ENCODE measurements at regions not wholly inside any gene's neighbourhood (a gene's known extent, or its start where the extent isn't known, plus 50 kb on each side); places are given as distances from the start of the nearest gene placed in this dataset.
A peak's percentile ranks its signal among the peaks of the same experiment; 100 is the strongest.

- 44 to 86% methylated on average over 2 to 7 of the region's 7 CpGs for WGBS, 2 experiments (ENCODE audit: insufficient coverage in 1 of 2, insufficient read length in 1 of 2)
- DNase-seq: no peak
- Histone ChIP-seq H3K9ac (ENCODE audit: extremely low read depth, low read length, poor library complexity, severe bottlenecking) (no peak overlapping the region), H3K27me3 (ENCODE audit: control insufficient read depth, insufficient read depth, low read length, poor library complexity, severe bottlenecking) (no peaks in the 10 kb centered on the region), H3K9me3 (ENCODE audit: control insufficient read depth, low read length) (no peaks in the 10 kb centered on the region), H3K36me3 (ENCODE audit: control insufficient read depth, insufficient read depth, low read length) (no peaks in the 10 kb centered on the region), H3K4me1 (ENCODE audit: control insufficient read depth, insufficient read depth, low read length) (peaks cover under 1% of the 10 kb centered on the region), H3K4me3 (ENCODE audit: low read length) (no peak overlapping the region), H3K27ac (ENCODE audit: low read depth, low read length) (no peak overlapping the region)
- Mint-ChIP-seq H3K27ac (no peak overlapping the region), H3K9me3 (no peaks in the 10 kb centered on the region), H3K36me3 (ENCODE audit: low read depth) (no peaks in the 10 kb centered on the region), H3K27me3 (ENCODE audit: insufficient read depth) (no peaks in the 10 kb centered on the region), H3K4me1 (peaks cover 3% of the 10 kb centered on the region), H3K4me3 (no peak overlapping the region)
- TF ChIP-seq CTCF (conservative IDR thresholded peaks at IDR 0.05): no peak
Observed at GRCh38 chr2:2523461-2524347, 192.6 kb upstream of the MYT1L start.

DNA sequence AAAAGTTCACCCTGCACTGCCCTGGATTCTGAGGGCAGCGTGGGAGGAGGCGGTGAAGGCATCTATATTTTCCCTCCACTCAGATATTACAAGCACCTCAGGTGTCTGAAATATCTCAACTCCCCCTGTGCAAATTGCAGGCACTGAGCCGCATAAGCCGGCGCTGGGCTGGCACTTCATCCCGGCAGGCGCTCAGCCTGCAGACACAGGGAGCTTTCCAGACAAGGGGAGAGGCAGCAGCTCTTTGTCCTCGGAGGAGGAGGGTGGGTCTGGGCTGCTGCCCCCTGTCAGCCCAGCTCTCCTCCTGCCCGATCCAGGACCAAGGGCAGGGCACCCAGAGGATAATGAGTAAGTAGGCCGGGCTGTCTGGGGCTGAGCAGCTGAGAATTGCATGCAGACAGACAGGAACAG lies 189.3 kb upstream of the MYT1L start:
- H3K27me3 ChIP-seq (ENCODE audit: control insufficient read depth, insufficient read depth, low read length, poor library complexity, severe bottlenecking): no peaks in the 10 kb centered on the region
- H3K9ac ChIP-seq (ENCODE audit: extremely low read depth, low read length, poor library complexity, severe bottlenecking): no peak overlapping the region
- Mint-ChIP-seq H3K4me1 (no peaks in the 10 kb centered on the region), H3K9me3 (no peaks in the 10 kb centered on the region), H3K27ac (no peak overlapping the region), H3K4me3 (no peak overlapping the region), H3K27me3 (ENCODE audit: insufficient read depth) (no peaks in the 10 kb centered on the region), H3K36me3 (ENCODE audit: low read depth) (no peaks in the 10 kb centered on the region)
- WGBS, 2 experiments (ENCODE audit: insufficient coverage in 1 of 2, insufficient read length in 1 of 2): 80 to 81% methylated on average over 7 to 10 of the region's 10 CpGs
- peak overlapping the region; percentile 71 for H3K27ac ChIP-seq (ENCODE audit: low read depth, low read length)
- no peaks in the 10 kb centered on the region for H3K4me1 ChIP-seq (ENCODE audit: control insufficient read depth, insufficient read depth, low read length)
- no peaks in the 10 kb centered on the region for H3K9me3 ChIP-seq (ENCODE audit: control insufficient read depth, low read length)
- H3K36me3 ChIP-seq (ENCODE audit: control insufficient read depth, insufficient read depth, low read length): no peaks in the 10 kb centered on the region
- DNase-seq: peak; percentile 56
- no peak for TF ChIP-seq CTCF (conservative IDR thresholded peaks at IDR 0.05)
- H3K4me3 ChIP-seq (ENCODE audit: low read length): no peak overlapping the region

DNA sequence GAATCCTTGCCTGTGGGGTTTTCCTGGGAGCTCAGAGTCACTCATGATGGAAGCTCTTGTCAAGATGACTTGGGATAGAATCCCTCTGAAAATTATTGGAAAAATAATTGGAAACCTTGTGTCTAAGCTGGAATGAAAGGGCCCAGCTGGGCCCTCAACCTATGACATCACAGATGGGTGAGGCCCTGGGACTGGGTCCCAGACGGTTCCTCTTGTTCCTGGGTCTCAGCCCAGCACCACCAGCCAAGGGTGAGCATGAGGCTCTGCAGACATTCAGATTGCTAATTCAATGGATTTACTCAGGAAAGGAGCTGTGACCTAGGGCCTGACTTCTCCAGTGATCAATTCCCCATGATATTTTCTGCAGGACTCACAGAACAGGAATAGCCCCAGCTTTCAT lies 188.3 kb upstream of the MYT1L start:
- Histone ChIP-seq H3K4me3 (ENCODE audit: low read length) (no peak overlapping the region), H3K27ac (ENCODE audit: low read depth, low read length) (no peak overlapping the region), H3K27me3 (ENCODE audit: control insufficient read depth, insufficient read depth, low read length, poor library complexity, severe bottlenecking) (no peaks in the 10 kb centered on the region), H3K4me1 (ENCODE audit: control insufficient read depth, insufficient read depth, low read length) (no peaks in the 10 kb centered on the region), H3K9me3 (ENCODE audit: control insufficient read depth, low read length) (no peaks in the 10 kb centered on the region), H3K36me3 (ENCODE audit: control insufficient read depth, insufficient read depth, low read length) (no peaks in the 10 kb centered on the region), H3K9ac (ENCODE audit: extremely low read depth, low read length, poor library complexity, severe bottlenecking) (no peak overlapping the region)
- no peaks in the 10 kb centered on the region for H3K4me1 Mint-ChIP-seq
- no peak for TF ChIP-seq CTCF (conservative IDR thresholded peaks at IDR 0.05)
- WGBS, 2 experiments (ENCODE audit: insufficient coverage in 1 of 2, insufficient read length in 1 of 2): 88 to 100% methylated on average over 1 of the region's 1 CpG
- H3K27ac Mint-ChIP-seq: no peak overlapping the region
- H3K4me3 Mint-ChIP-seq: no peak overlapping the region
- H3K27me3 Mint-ChIP-seq (ENCODE audit: insufficient read depth): no peaks in the 10 kb centered on the region
- H3K9me3 Mint-ChIP-seq: no peaks in the 10 kb centered on the region
- no peaks in the 10 kb centered on the region for H3K36me3 Mint-ChIP-seq (ENCODE audit: low read depth)
- DNase-seq: no peak
